ENCODE measurements at regions not wholly inside any gene's neighbourhood (a gene's known extent, or its start where the extent isn't known, plus 50 kb on each side); places are given as distances from the start of the nearest gene placed in this dataset.

- no peak for DNase-seq (ENCODE audit: low spot score)
These were observed 250.3 kb upstream of the UBE2E2 start for GRCh38 chr3:22952860-22953259.

GRCh38 chr3:22959593-22959992 is 243.5 kb upstream of the UBE2E2 start:
- no peak for DNase-seq (ENCODE audit: low spot score)

GRCh38 chr3:22960105-22960984 is 242.8 kb upstream of the UBE2E2 start:
- DNase-seq (ENCODE audit: low spot score) = peak; percentile 39

GRCh38 chr3:22962244-22962643 is 240.9 kb upstream of the UBE2E2 start:
- DNase-seq (ENCODE audit: low spot score) = no peak

- no peak for DNase-seq (ENCODE audit: low spot score)
These were observed 236.8 kb upstream of the UBE2E2 start for GRCh38 chr3:22966349-22966748.

- no peak for DNase-seq (ENCODE audit: low spot score)
These were observed 233.9 kb upstream of the UBE2E2 start for GRCh38 chr3:22969276-22969675.

- no peak for DNase-seq (ENCODE audit: low spot score)
These were observed 231.6 kb upstream of the UBE2E2 start for GRCh38 chr3:22971497-22971896.

GRCh38 chr3:22977042-22977441 is 226.1 kb upstream of the UBE2E2 start:
- no peak for DNase-seq (ENCODE audit: low spot score)

- no peak for DNase-seq (ENCODE audit: low spot score)
These were observed 225.4 kb upstream of the UBE2E2 start for GRCh38 chr3:22977650-22978289.

GRCh38 chr3:22979581-22979980 is 223.5 kb upstream of the UBE2E2 start:
- DNase-seq (ENCODE audit: low spot score) = no peak

- no peak for DNase-seq (ENCODE audit: low spot score)
These were observed 222.8 kb upstream of the UBE2E2 start for GRCh38 chr3:22980346-22980745.

- DNase-seq (ENCODE audit: low spot score) = peak; percentile 9
These were observed 222.0 kb upstream of the UBE2E2 start for GRCh38 chr3:22981166-22981565.

- no peak for DNase-seq (ENCODE audit: low spot score)
These were observed 221.3 kb upstream of the UBE2E2 start for GRCh38 chr3:22981861-22982260.

- no peak for DNase-seq (ENCODE audit: low spot score)
These were observed 220.0 kb upstream of the UBE2E2 start for GRCh38 chr3:22982981-22983587.

- no peak for DNase-seq (ENCODE audit: low spot score)
These were observed 216.2 kb upstream of the UBE2E2 start for GRCh38 chr3:22986958-22987357.

GRCh38 chr3:22988566-22988965 is 214.6 kb upstream of the UBE2E2 start:
- no peak for DNase-seq (ENCODE audit: low spot score)

GRCh38 chr3:22989716-22990115 is 213.4 kb upstream of the UBE2E2 start:
- DNase-seq (ENCODE audit: low spot score) = no peak

- no peak for DNase-seq (ENCODE audit: low spot score)
These were observed 212.6 kb upstream of the UBE2E2 start for GRCh38 chr3:22990291-22991200.

GRCh38 chr3:22994781-22995180 is 208.3 kb upstream of the UBE2E2 start:
- no peak for DNase-seq (ENCODE audit: low spot score)

GRCh38 chr3:22996920-22997571 is 206.1 kb upstream of the UBE2E2 start:
- DNase-seq (ENCODE audit: low spot score) = no peak

- no peak for DNase-seq (ENCODE audit: low spot score)
These were observed 202.8 kb upstream of the UBE2E2 start for GRCh38 chr3:23000371-23000770.
